ENCODE measurements at regions not wholly inside any gene's neighbourhood (a gene's known extent, or its start where the extent isn't known, plus 50 kb on each side); places are given as distances from the start of the nearest gene placed in this dataset.

GRCh38 chr6:134722200-134722870 lies 227.6 kb downstream of the ALDH8A1 start:
- Histone ChIP-seq H3K79me2 (ENCODE audit: insufficient read depth, low read depth) (no peaks in the 10 kb centered on the region), H3K27ac (no peak overlapping the region), H4K20me1 (ENCODE audit: insufficient read depth) (no peaks in the 10 kb centered on the region), H3K9ac (no peak overlapping the region), H2AFZ (ENCODE audit: low read depth) (no peak overlapping the region), H3K27me3 (ENCODE audit: insufficient read depth, low read depth) (no peaks in the 10 kb centered on the region), H3K4me3 (IDR thresholded peaks at IDR 0.05; ENCODE audit: insufficient read depth, low read depth, low read length) (no peak overlapping the region), H3K4me1 (ENCODE audit: low read depth, poor library complexity, severe bottlenecking) (no peaks in the 10 kb centered on the region), H3K36me3 (ENCODE audit: insufficient read depth) (no peaks in the 10 kb centered on the region), H3K4me2 (no peak overlapping the region)
- TF ChIP-seq CTCF (conservative IDR thresholded peaks at IDR 0.05; ENCODE audit: low read depth, low read length): no peak

GRCh38 chr6:134721060-134721405 lies 228.9 kb downstream of the ALDH8A1 start:
- H3K27ac ChIP-seq: no peak overlapping the region
- TF ChIP-seq CTCF (conservative IDR thresholded peaks at IDR 0.05; ENCODE audit: low read depth, low read length): no peak
- no peaks in the 10 kb centered on the region for H3K27me3 ChIP-seq (ENCODE audit: insufficient read depth, low read depth)
- no peak overlapping the region for H2AFZ ChIP-seq (ENCODE audit: low read depth)
- H3K4me3 ChIP-seq (IDR thresholded peaks at IDR 0.05; ENCODE audit: insufficient read depth, low read depth, low read length): no peak overlapping the region
- H3K9ac ChIP-seq: no peak overlapping the region
- H3K4me2 ChIP-seq: no peak overlapping the region
- no peaks in the 10 kb centered on the region for H3K36me3 ChIP-seq (ENCODE audit: insufficient read depth)
- no peaks in the 10 kb centered on the region for H3K4me1 ChIP-seq (ENCODE audit: low read depth, poor library complexity, severe bottlenecking)
- no peaks in the 10 kb centered on the region for H4K20me1 ChIP-seq (ENCODE audit: insufficient read depth)
- H3K79me2 ChIP-seq (ENCODE audit: insufficient read depth, low read depth): no peaks in the 10 kb centered on the region

- Histone ChIP-seq H3K4me1 (ENCODE audit: low read depth, poor library complexity, severe bottlenecking) (no peaks in the 10 kb centered on the region), H3K36me3 (ENCODE audit: insufficient read depth) (no peaks in the 10 kb centered on the region), H3K9ac (no peak overlapping the region), H3K4me2 (no peak overlapping the region), H3K79me2 (ENCODE audit: insufficient read depth, low read depth) (no peaks in the 10 kb centered on the region), H3K27me3 (ENCODE audit: insufficient read depth, low read depth) (no peaks in the 10 kb centered on the region), H4K20me1 (ENCODE audit: insufficient read depth) (no peaks in the 10 kb centered on the region), H3K4me3 (IDR thresholded peaks at IDR 0.05; ENCODE audit: insufficient read depth, low read depth, low read length) (no peak overlapping the region), H2AFZ (ENCODE audit: low read depth) (no peak overlapping the region), H3K27ac (no peak overlapping the region)
- TF ChIP-seq CTCF (conservative IDR thresholded peaks at IDR 0.05; ENCODE audit: low read depth, low read length): no peak
These were observed 229.4 kb downstream of the ALDH8A1 start for GRCh38 chr6:134720353-134721059.

- no peaks in the 10 kb centered on the region for H3K79me2 ChIP-seq (ENCODE audit: insufficient read depth, low read depth)
- H3K4me2 ChIP-seq: no peak overlapping the region
- H3K27ac ChIP-seq: no peak overlapping the region
- H3K36me3 ChIP-seq (ENCODE audit: insufficient read depth): no peaks in the 10 kb centered on the region
- no peak for TF ChIP-seq CTCF (conservative IDR thresholded peaks at IDR 0.05; ENCODE audit: low read depth, low read length)
- no peaks in the 10 kb centered on the region for H3K4me1 ChIP-seq (ENCODE audit: low read depth, poor library complexity, severe bottlenecking)
- H3K4me3 ChIP-seq (IDR thresholded peaks at IDR 0.05; ENCODE audit: insufficient read depth, low read depth, low read length): no peak overlapping the region
- H3K27me3 ChIP-seq (ENCODE audit: insufficient read depth, low read depth): no peaks in the 10 kb centered on the region
- H4K20me1 ChIP-seq (ENCODE audit: insufficient read depth): no peaks in the 10 kb centered on the region
- no peak overlapping the region for H2AFZ ChIP-seq (ENCODE audit: low read depth)
- no peak overlapping the region for H3K9ac ChIP-seq
These were observed 230.0 kb downstream of the ALDH8A1 start for GRCh38 chr6:134719911-134720310.

Measured in KMS-11 (cell line).